ENCODE measurements at regions not wholly inside any gene's neighbourhood (a gene's known extent, or its start where the extent isn't known, plus 50 kb on each side); places are given as distances from the start of the nearest gene placed in this dataset.

- DNase-seq = peak; percentile 34
These were observed 384.9 kb downstream of the KCNRG start for GRCh38 chr13:50400035-50400726.

- peak; percentile 87 for DNase-seq
These were observed 385.8 kb downstream of the KCNRG start for GRCh38 chr13:50401049-50401505.

- DNase-seq = peak; percentile 70
These were observed 386.6 kb downstream of the KCNRG start for GRCh38 chr13:50401721-50402465.

- DNase-seq = no peak
These were observed 388.1 kb downstream of the KCNRG start for GRCh38 chr13:50403311-50403710.

GRCh38 chr13:50404116-50404515 is 388.9 kb downstream of the KCNRG start:
- no peak for DNase-seq

- DNase-seq = no peak
These were observed 389.5 kb downstream of the KCNRG start for GRCh38 chr13:50404769-50405168.

GRCh38 chr13:50406831-50407230 is 391.6 kb downstream of the KCNRG start:
- no peak for DNase-seq

GRCh38 chr13:50408068-50408467 is 392.8 kb downstream of the KCNRG start:
- DNase-seq = no peak

GRCh38 chr13:50409220-50409619 is 394.0 kb downstream of the KCNRG start:
- DNase-seq = no peak

- peak; percentile 89 for DNase-seq
These were observed 395.9 kb downstream of the KCNRG start for GRCh38 chr13:50410921-50411746.

- DNase-seq = peak; percentile 44
These were observed 396.9 kb downstream of the KCNRG start for GRCh38 chr13:50412046-50412617.

GRCh38 chr13:50414640-50415039 is 399.4 kb downstream of the KCNRG start:
- no peak for DNase-seq

- no peak for DNase-seq
These were observed 400.2 kb downstream of the KCNRG start for GRCh38 chr13:50415428-50415827.

GRCh38 chr13:50417597-50417996 is 402.4 kb downstream of the KCNRG start:
- DNase-seq = no peak

- no peak for DNase-seq
These were observed 404.2 kb downstream of the KCNRG start for GRCh38 chr13:50419331-50419865.

- DNase-seq = no peak
These were observed 404.7 kb downstream of the KCNRG start for GRCh38 chr13:50419896-50420295.

GRCh38 chr13:50420718-50421472 is 405.7 kb downstream of the KCNRG start:
- DNase-seq = peak; percentile 26

GRCh38 chr13:50421473-50422130 is 406.4 kb downstream of the KCNRG start:
- DNase-seq = peak; percentile 84

GRCh38 chr13:50422181-50423148 is 407.2 kb downstream of the KCNRG start:
- no peak for DNase-seq

GRCh38 chr13:50424993-50425392 is 409.7 kb downstream of the KCNRG start:
- no peak for DNase-seq

Measured in fibroblast of skin of right quadriceps (primary cell).